22Rv1 (cell line): ENCODE measurements at regions not wholly inside any gene's neighbourhood (a gene's known extent, or its start where the extent isn't known, plus 50 kb on each side); places are given as distances from the start of the nearest gene placed in this dataset.

Experiments used
- CTCF ChIP-seq: fragments of 450-650 bp; IDR thresholded peaks from 2 replicates; pipeline ENCODE4 v1.5.1; 2017; ENCODE audit warnings: mild to moderate bottlenecking
- ZFX ChIP-seq: fragments of 450-650 bp; IDR thresholded peaks from 2 replicates; pipeline ENCODE4 v1.6.1; 2017; ENCODE audit warnings: antibody characterized with exemption, borderline replicate concordance

- TF ChIP-seq CTCF (no peak), ZFX (no peak)
Observed at GRCh38 chr11:19632499-19632834, 80.2 kb upstream of the NAV2 start.
